HCT116 (cell line): ENCODE measurements at regions not wholly inside any gene's neighbourhood (a gene's known extent, or its start where the extent isn't known, plus 50 kb on each side); places are given as distances from the start of the nearest gene placed in this dataset.

Experiments
- ATAC-seq: fragments of 200-7000 bp; cut with Tn5 transposase; 2 replicates; pipeline ENCODE4 v1.9.1; 2020; ENCODE audit warnings: mild to moderate bottlenecking, moderate library complexity
- BruUV-seq: library from RNA; stranded (reverse); fragments of 400-500 nt; replicated peaks from 2 replicates; lab custom pipeline; 2021; lab: Mats Ljungman, UMichigan
- CTCF ChIA-PET: fragments of 300-600 bp; sonication (Branson Sonifier 250); formaldehyde crosslinking; loops from one replicate; lab custom pipeline; 2021; ENCODE audit warnings: antibody characterized with exemption; lab: Charles Lee
- POLR2A ChIA-PET: fragments of 300-600, 350-600 bp; sonication (Branson Sonifier 250); formaldehyde crosslinking; loops from one replicate; lab custom pipeline; 2021; ENCODE audit warnings: antibody characterized with exemption; lab: Charles Lee
- RAD21 ChIA-PET, 2 experiments: fragments of 300-600 bp; sonication (Branson Sonifier 250); formaldehyde crosslinking; loops; one replicate each; lab custom pipeline; 2023; ENCODE audit warnings: low total read pairs in 2 of 2; ENCODE audit not compliant: uncharacterized antibody in 2 of 2, unreplicated experiment in 2 of 2, low non-redundant PET in 1 of 2; lab: Charles Lee
- DNase-seq: peaks from one replicate; pipeline ENCODE4 v3.0.0-alpha.2; 2010; ENCODE audit warnings: low read depth, low spot score
- H2AFZ ChIP-seq: fragments of 200-600 bp; shearing (Covaris generic), sonication (generic); 2 replicates; pipeline ENCODE4 v1.6.1; 2017; ENCODE audit warnings: low read depth, mixed run types, mixed read lengths, antibody characterized with exemption, low read length; ENCODE audit not compliant: poor library complexity, severe bottlenecking
- H3K27ac ChIP-seq: 2 replicates; pipeline ENCODE4 v1.5.1; 2012; ENCODE audit warnings: low read depth, low read length
- H3K27me3 ChIP-seq: fragments of 200-600 bp; sonication (generic); 2 replicates; pipeline ENCODE4 v1.6.1; 2016; ENCODE audit warnings: mixed run types, low read length, mixed read lengths; ENCODE audit not compliant: insufficient read depth
- H3K36me3 ChIP-seq, 2 experiments: fragments of 200-500 bp in 1 of 2; fragments of 200-600 bp in 1 of 2; sonication (Bioruptor generic) in 1 of 2; sonication (generic) in 1 of 2; 2 replicates each; pipeline versions ENCODE4 v1.5.1 to v1.6.1; 2014 to 2016; ENCODE audit warnings: low read length in 2 of 2, inconsistent platforms in 1 of 2, mixed read lengths in 1 of 2, mixed run types in 1 of 2; ENCODE audit not compliant: insufficient read depth in 2 of 2, control insufficient read depth in 1 of 2
- H3K4me1 ChIP-seq, 2 experiments: fragments of 200-600 bp in 1 of 2; sonication (generic) in 1 of 2; 2 replicates each; pipeline versions ENCODE4 v1.5.1 to v1.6.1; 2012 to 2017; ENCODE audit warnings: low read length in 2 of 2, inconsistent platforms in 1 of 2, mild to moderate bottlenecking in 1 of 2, mixed read lengths in 1 of 2, mixed run types in 1 of 2, moderate library complexity in 1 of 2; ENCODE audit not compliant: insufficient read depth in 2 of 2, control insufficient read depth in 1 of 2
- H3K4me2 ChIP-seq: fragments of 200-600 bp; sonication (generic); 2 replicates; pipeline ENCODE4 v1.6.1; 2017; ENCODE audit warnings: mixed run types, low read length, mixed read lengths
- H3K4me3 ChIP-seq, 2 experiments: fragments of 200-600 bp in 1 of 2; sonication (generic) in 1 of 2; replicated peaks in 1 of 2; 2 replicates each; pipeline ENCODE4 v1.5.1; 2011 to 2016; ENCODE audit warnings: low read length in 2 of 2, control low read depth in 1 of 2, low read depth in 1 of 2, mild to moderate bottlenecking in 1 of 2, mixed read lengths in 1 of 2, mixed run types in 1 of 2
- H3K79me2 ChIP-seq: fragments of 200-600 bp; sonication (generic); 2 replicates; pipeline ENCODE4 v1.6.1; 2017; ENCODE audit warnings: mild to moderate bottlenecking, mixed run types, low read length, moderate library complexity, mixed read lengths; ENCODE audit not compliant: insufficient read depth
- H3K9ac ChIP-seq: fragments of 200-600 bp; sonication (generic); 2 replicates; pipeline ENCODE4 v1.6.1; 2016; ENCODE audit warnings: low read length, mixed read lengths
- H3K9me2 ChIP-seq: fragments of 200-600 bp; sonication (generic), shearing (Covaris generic); 2 replicates; pipeline ENCODE4 v1.6.1; 2017; ENCODE audit warnings: mixed run types, mild to moderate bottlenecking, moderate library complexity; ENCODE audit not compliant: insufficient read depth
- H3K9me3 ChIP-seq, 2 experiments: fragments of 200-500 bp in 1 of 2; fragments of 200-600 bp in 1 of 2; sonication (Bioruptor generic) in 1 of 2; sonication (generic) in 1 of 2; 2 replicates each; pipeline ENCODE4 v1.6.1; 2014 to 2017; ENCODE audit warnings: low read length in 2 of 2, mixed read lengths in 2 of 2, inconsistent platforms in 1 of 2, low read depth in 1 of 2, mild to moderate bottlenecking in 1 of 2, mixed run types in 1 of 2, moderate library complexity in 1 of 2; ENCODE audit not compliant: control insufficient read depth in 1 of 2, insufficient read depth in 1 of 2
- H4K20me1 ChIP-seq: fragments of 200-600 bp; sonication (generic), shearing (Covaris generic); 2 replicates; pipeline ENCODE4 v1.6.1; 2017; ENCODE audit warnings: mixed run types, mild to moderate bottlenecking, moderate library complexity; ENCODE audit not compliant: insufficient read depth
- CBX3 ChIP-seq: IDR thresholded peaks from 2 replicates; pipeline ENCODE4 v1.6.1; 2012; ENCODE audit warnings: low read depth
- CEBPB ChIP-seq: IDR thresholded peaks from 2 replicates; pipeline ENCODE4 v1.6.1; 2012; ENCODE audit warnings: low read depth
- ELF1 ChIP-seq: IDR thresholded peaks from 2 replicates; pipeline ENCODE4 v1.6.1; 2012; ENCODE audit warnings: low read depth, borderline replicate concordance
- EZH2 ChIP-seq: fragments of 200-600 bp; sonication (generic); IDR thresholded peaks from 2 replicates; pipeline ENCODE4 v1.6.1; 2017; ENCODE audit warnings: antibody characterized with exemption, mixed run types
- EZH2phosphoT487 ChIP-seq: fragments of 200-600 bp; IDR thresholded peaks from 2 replicates; pipeline ENCODE4 v1.6.1; 2018; ENCODE audit warnings: antibody characterized with exemption, borderline replicate concordance
- FOSL1 ChIP-seq: IDR thresholded peaks from 2 replicates; pipeline ENCODE4 v1.6.1; 2012; ENCODE audit warnings: low read depth
- JUND ChIP-seq: IDR thresholded peaks from 2 replicates; pipeline ENCODE4 v1.6.1; 2012
- POLR2AphosphoS5 ChIP-seq: IDR thresholded peaks from 2 replicates; pipeline ENCODE4 v1.6.1; 2011; ENCODE audit warnings: mild to moderate bottlenecking, low read depth, low read length, moderate library complexity
- REST ChIP-seq: IDR thresholded peaks from 2 replicates; pipeline ENCODE4 v1.6.1; 2012; ENCODE audit warnings: low read depth
- intact Hi-C: fragments of 100-400 bp; cut with micrococcal nuclease; formaldehyde crosslinking; loops from 2 replicates; pipeline ENCODE4 v1.10.0; 2022
- TF ChIP-seq, protein P1 (sequence below), 3 experiments: fragments of 200-600 bp in 1 of 3; sonication (generic) in 1 of 3; IDR thresholded peaks in 2 of 3; conservative IDR thresholded peaks in 1 of 3; 2 replicates each; pipeline ENCODE4 v1.5.1; 2012 to 2017; ENCODE audit warnings: low read depth in 2 of 3, low read length in 2 of 3, antibody characterized with exemption in 1 of 3, borderline replicate concordance in 1 of 3, control low read depth in 1 of 3, mild to moderate bottlenecking in 1 of 3, mixed read lengths in 1 of 3, mixed run types in 1 of 3, moderate library complexity in 1 of 3; ENCODE audit not compliant: insufficient read depth in 1 of 3

GRCh38 chr5:23274171-23274570, 233.2 kb upstream of the PRDM9 start:
- no peaks in the 10 kb centered on the region for H3K79me2 ChIP-seq
- H3K36me3 ChIP-seq: no peaks in the 10 kb centered on the region
- H3K9me2 ChIP-seq: no peaks in the 10 kb centered on the region
- H3K4me2 ChIP-seq: no peak overlapping the region
- no peaks in the 10 kb centered on the region for H3K4me1 ChIP-seq
- no peak for TF ChIP-seq FOSL1
- TF ChIP-seq, protein P1, sequence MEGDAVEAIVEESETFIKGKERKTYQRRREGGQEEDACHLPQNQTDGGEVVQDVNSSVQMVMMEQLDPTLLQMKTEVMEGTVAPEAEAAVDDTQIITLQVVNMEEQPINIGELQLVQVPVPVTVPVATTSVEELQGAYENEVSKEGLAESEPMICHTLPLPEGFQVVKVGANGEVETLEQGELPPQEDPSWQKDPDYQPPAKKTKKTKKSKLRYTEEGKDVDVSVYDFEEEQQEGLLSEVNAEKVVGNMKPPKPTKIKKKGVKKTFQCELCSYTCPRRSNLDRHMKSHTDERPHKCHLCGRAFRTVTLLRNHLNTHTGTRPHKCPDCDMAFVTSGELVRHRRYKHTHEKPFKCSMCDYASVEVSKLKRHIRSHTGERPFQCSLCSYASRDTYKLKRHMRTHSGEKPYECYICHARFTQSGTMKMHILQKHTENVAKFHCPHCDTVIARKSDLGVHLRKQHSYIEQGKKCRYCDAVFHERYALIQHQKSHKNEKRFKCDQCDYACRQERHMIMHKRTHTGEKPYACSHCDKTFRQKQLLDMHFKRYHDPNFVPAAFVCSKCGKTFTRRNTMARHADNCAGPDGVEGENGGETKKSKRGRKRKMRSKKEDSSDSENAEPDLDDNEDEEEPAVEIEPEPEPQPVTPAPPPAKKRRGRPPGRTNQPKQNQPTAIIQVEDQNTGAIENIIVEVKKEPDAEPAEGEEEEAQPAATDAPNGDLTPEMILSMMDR (IDR thresholded peaks at IDR 0.05 in 2 of 3, conservative IDR thresholded peaks at IDR 0.05 in 1 of 3; ENCODE audit: borderline replicate concordance in 1 of 3, insufficient read depth in 1 of 3, low read depth in 2 of 3, low read length in 2 of 3): no peak
- no peak for TF ChIP-seq CEBPB
- no peak for TF ChIP-seq CBX3
- no peak for TF ChIP-seq EZH2phosphoT487
- TF ChIP-seq POLR2AphosphoS5: no peak
- TF ChIP-seq ELF1: no peak
- no peak for TF ChIP-seq EZH2
- no peak for TF ChIP-seq REST
- TF ChIP-seq JUND: no peak
- H4K20me1 ChIP-seq: no peaks in the 10 kb centered on the region
- no peak overlapping the region for H3K27ac ChIP-seq
- no peak for DNase-seq
- peaks cover 4 to 18% of the 10 kb centered on the region in 2 experiments; a peak in 2 of 4 replicates for H3K9me3 ChIP-seq
- BruUV-seq: no TSS peak
- H3K4me3 ChIP-seq: no peak overlapping the region
- POLR2A ChIA-PET: no interaction called here
- H2AFZ ChIP-seq: no peak overlapping the region
- H3K27me3 ChIP-seq: no peaks in the 10 kb centered on the region
- RAD21 ChIA-PET: no interaction called here
- no peak for ATAC-seq
- no peak overlapping the region for H3K9ac ChIP-seq
- CTCF ChIA-PET: no interaction called here
- intact Hi-C loops: no loop called here
